HG03025 (cell line): ENCODE measurements at regions not wholly inside any gene's neighbourhood (a gene's known extent, or its start where the extent isn't known, plus 50 kb on each side); places are given as distances from the start of the nearest gene placed in this dataset.

ENCODE experiments used
- ATAC-seq: cut with Tn5 transposase; IDR thresholded peaks from one replicate; pipeline ENCODE4 v1.9.1; 2021; ENCODE audit warnings: mild to moderate bottlenecking, moderate library complexity; ENCODE audit not compliant: unreplicated experiment, low FRiP score

GRCh38 chr13:39856714-39857113, 201.3 kb downstream of the COG6 start:
- no peak for ATAC-seq

GRCh38 chr13:39858794-39859193, 203.3 kb downstream of the COG6 start:
- no peak for ATAC-seq

GRCh38 chr13:39859898-39860297, 204.4 kb downstream of the COG6 start:
- no peak for ATAC-seq

- ATAC-seq, result no peak
Measured at GRCh38 chr13:39862900-39863299, 207.4 kb downstream of the COG6 start.

GRCh38 chr13:39864221-39864620, 208.8 kb downstream of the COG6 start:
- ATAC-seq, result no peak

GRCh38 chr13:39866722-39867121, 211.3 kb downstream of the COG6 start:
- ATAC-seq, result no peak

- no peak for ATAC-seq
Measured at GRCh38 chr13:39867807-39868206, 212.3 kb downstream of the COG6 start.

- no peak for ATAC-seq
Measured at GRCh38 chr13:39870197-39870747, 214.8 kb downstream of the COG6 start.

- ATAC-seq, result no peak
Measured at GRCh38 chr13:39874331-39875053, 219.0 kb downstream of the COG6 start.

- no peak for ATAC-seq
Measured at GRCh38 chr13:39875111-39875987, 219.9 kb downstream of the COG6 start.

GRCh38 chr13:39876258-39876657, 220.8 kb downstream of the COG6 start:
- ATAC-seq, result no peak

- no peak for ATAC-seq
Measured at GRCh38 chr13:39877134-39877533, 221.7 kb downstream of the COG6 start.

- ATAC-seq, result no peak
Measured at GRCh38 chr13:39879286-39880035, 224.0 kb downstream of the COG6 start.

GRCh38 chr13:39881383-39881782, 225.9 kb downstream of the COG6 start:
- ATAC-seq, result no peak

- no peak for ATAC-seq
Measured at GRCh38 chr13:39881887-39882286, 226.4 kb downstream of the COG6 start.

GRCh38 chr13:39884166-39884565, 228.7 kb downstream of the COG6 start:
- ATAC-seq, result no peak

GRCh38 chr13:39886336-39886735, 230.9 kb downstream of the COG6 start:
- no peak for ATAC-seq

GRCh38 chr13:39887387-39887786, 231.9 kb downstream of the COG6 start:
- no peak for ATAC-seq

- no peak for ATAC-seq
Measured at GRCh38 chr13:39888865-39889810, 233.7 kb downstream of the COG6 start.

GRCh38 chr13:39890537-39890936, 235.1 kb downstream of the COG6 start:
- ATAC-seq, result no peak
